HUDEP-2 (cell line): ENCODE measurements at regions not wholly inside any gene's neighbourhood (a gene's known extent, or its start where the extent isn't known, plus 50 kb on each side); places are given as distances from the start of the nearest gene placed in this dataset.

ENCODE experiments used
- DNase-seq, 76 experiments: peaks; one replicate each; lab custom pipeline; 2025; ENCODE audit not compliant: unreplicated experiment in 76 of 76; lab: John Stamatoyannopoulos, UW

DNA sequence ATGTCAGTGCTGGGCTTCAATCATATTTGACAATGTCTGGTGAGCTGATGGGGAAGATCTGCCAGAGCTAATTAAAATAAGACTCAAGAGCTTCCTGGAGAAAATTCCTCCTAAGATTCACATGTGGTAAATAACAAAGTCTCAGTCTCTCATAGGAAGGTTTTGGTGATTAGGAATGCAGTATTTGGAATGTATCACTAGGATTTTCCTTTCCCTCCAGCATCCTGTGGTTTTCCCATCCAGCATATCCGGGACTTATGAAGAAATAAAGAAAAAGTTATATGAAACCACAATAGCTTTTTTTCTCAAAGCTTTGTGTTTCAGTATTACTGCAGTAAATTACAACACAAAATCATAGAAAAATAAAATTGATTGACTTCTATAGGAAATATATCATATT, 1597.1 kb downstream of the ADGRL3 start:
- no peak for DNase-seq

GRCh38 chr4:62791386-62791785, 1591.3 kb downstream of the ADGRL3 start:
- no peak for DNase-seq

DNA sequence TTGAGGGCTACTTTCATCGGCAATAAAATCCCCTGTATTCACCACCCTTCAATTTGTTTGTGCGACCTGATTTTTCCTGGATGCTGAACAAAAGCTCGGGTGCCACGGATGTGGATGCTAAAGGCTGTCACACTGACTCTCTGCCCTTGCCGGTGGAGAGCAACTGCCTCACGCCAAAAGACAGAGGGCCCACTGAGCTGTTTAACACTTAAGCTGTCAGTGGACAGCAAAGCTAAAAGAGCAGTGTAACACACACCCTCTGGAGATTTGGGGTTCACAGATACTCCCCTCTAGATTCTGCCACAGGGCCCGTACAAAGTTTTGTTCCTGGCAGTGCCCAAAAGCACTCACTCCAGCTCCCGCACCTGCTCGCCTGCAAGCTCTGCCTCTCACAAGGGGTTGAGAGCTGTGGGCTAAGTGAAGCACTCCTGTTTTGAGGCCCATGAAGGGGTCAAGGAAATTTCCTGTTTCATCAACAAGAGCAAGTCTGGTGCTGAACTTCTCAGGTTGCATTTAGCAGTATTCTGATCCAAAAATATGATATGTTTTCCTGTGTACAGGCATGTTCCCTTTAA, 1571.9 kb downstream of the ADGRL3 start:
- DNase-seq: no peak

DNA sequence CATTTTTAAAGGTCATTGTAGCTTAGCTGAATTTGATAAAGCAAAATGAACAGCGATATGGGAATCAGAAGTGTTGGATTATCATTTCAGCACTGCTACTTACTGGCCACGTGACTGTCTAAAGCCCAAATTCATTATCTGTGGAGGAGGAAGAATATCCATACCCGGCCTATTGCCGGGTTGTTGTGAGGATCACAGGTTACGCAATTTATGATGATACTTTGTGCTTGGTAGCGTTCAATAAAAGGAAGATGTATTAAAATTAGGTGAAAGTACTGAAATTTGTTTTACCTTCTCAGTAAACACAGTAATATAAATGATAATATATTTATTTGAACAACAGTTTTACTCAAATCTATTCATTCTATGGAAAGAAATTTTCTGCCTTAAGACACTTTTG, 1540.2 kb downstream of the ADGRL3 start:
- no peak for DNase-seq

DNA sequence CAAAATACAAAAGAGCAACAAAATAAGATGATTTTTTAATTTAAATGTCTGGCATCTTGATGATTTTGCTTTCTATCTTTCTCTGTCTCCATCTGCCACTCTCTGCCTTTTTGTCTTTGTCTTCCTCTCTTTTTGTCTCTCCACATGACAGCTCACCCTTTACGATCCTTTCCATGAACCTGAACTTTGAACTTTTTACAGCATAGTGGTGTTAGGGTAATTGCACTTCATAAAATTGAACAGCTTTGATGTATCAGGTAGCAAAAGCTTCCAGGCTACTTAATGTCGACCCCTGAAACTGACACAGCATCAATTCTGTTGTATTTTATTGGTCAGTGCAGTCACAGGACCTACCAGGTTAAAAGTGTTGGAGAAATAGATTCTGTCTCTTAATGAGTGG, 1517.0 kb downstream of the ADGRL3 start:
- DNase-seq: no peak

DNA sequence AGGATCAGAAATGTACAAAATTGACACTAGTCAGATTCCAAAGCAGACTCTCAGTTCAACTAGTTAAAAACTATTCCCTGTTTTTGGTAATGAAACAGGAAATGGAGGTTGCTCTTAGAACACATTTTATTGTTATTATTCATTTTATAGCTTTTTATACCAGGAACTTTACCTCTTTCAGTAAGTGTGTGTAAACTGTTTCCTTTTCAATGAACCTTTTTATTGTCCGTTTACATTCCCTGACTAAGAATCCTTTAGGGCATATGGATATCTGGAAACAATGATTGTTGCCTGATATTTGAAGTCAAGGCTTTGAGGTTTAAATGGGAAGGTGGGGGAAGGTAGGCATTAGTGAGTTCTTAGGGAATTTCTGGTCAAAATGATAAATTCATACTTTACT, 1511.4 kb downstream of the ADGRL3 start:
- DNase-seq: no peak

DNA sequence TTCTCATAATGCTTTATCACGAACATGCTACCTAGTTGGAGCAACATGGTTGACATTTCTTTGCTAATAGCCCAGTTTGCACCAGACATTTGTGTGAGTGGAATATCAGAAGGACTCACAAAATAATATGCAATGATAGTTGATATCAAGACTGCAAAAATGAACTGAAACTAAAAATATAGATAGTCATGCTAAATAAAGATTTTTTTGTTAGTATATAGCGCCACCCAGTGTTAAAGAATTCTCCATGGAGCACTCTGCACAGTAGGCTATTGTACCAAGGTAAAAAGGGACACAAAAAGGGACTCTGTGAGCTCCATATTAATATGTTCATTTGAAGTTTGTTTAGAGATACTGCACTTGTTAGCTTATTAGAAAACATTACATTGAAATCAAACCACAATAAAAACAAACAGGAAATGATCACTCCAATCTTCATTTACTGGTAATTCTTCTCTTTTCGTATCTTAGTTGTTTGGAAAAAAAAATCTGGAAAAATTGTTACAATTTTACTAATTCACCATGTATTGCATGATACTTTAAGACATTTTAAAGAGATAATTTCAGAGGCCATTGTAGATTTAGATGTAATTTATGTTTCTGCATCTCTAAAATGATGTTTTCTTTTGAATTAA, 1509.6 kb downstream of the ADGRL3 start:
- peak in 10 of 76 experiments; percentile 0 to 49 (median 26) for DNase-seq

GRCh38 chr4:62706423-62706822, 1506.3 kb downstream of the ADGRL3 start:
- DNase-seq: peak in 1 of 76 experiments; percentile 0

GRCh38 chr4:62683799-62684566, 1483.9 kb downstream of the ADGRL3 start:
- no peak for DNase-seq

DNA sequence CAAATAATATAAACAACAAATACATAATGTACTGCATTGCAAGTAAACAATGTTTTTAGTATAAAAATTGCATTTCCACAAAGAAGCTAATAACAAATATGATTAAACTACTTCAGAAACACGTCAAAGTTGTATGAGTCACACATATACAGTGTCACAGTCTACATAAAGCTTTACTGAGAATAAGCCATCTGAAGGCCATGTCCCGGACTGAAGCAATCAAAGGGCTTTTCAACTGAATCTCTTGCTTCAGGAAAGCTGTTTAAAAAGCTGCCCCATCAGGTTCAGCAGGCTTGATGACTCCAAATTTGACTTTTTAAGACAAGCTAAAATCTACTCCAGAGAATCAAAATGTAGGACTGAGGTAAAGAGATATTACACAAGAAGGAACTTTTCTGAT, 1476.8 kb downstream of the ADGRL3 start:
- no peak for DNase-seq

- DNase-seq: no peak
Measured at GRCh38 chr4:62670514-62670913, 1470.4 kb downstream of the ADGRL3 start.

DNA sequence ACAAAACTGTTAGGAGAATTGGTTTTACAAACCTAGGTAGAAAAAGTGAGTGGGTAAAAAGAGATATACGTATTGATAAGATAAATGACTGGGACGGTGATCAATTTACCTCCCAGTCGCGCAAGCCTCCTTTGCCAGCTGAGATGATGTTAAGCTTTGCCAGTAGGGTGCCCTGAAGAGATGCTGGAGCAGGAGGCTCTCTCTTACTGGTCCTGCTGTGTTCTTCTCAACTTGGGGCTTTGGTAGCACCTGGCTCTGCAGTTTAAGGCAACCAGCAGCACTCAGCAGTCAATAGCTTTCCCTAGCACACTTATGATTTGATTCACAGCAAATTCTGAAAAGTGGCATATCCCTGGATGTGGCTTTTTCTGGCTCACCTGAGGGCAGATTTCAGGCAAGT, 1461.7 kb downstream of the ADGRL3 start:
- DNase-seq: no peak

DNA sequence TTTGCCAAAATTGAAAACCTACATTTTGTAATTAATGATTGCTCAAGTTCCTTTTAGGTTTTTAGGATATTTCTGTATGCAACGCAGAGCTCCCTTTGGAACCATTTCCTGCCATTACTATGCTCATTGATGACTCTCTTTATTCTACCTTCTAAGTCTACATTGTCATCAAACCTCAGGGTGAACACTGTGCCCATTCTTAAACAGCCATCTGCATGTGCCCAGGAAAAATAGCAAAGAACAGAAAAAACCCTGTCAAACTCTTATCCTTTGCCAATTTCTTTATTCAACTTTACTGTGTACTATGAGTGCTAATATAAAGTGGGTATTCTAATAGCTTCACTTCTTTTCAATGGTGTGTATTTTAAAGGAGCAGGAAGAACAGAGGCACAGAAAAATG, 1455.9 kb downstream of the ADGRL3 start:
- no peak for DNase-seq

DNA sequence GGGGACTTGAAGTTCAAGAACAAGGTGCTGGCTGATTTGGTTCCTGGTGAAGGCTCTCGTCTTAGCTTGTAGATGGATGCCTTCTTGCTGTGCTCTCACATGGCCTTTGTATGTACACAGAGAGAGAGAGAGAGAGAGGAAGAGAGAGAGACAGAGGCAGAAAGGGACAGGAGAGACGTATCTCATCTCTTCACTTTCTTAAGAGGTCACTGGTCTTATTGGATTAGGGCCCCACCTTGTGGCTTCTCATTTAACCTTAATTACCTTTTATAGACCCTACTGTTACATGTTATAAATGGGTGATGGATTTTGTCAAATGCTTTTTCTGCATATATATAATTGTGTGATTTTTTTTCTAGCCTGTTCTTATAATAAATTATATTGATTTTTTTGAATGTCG, 1444.2 kb downstream of the ADGRL3 start:
- peak in 11 of 76 experiments; percentile 1 to 37 (median 9) for DNase-seq

- no peak for DNase-seq
Measured at GRCh38 chr4:62640296-62640695, 1440.2 kb downstream of the ADGRL3 start.

DNA sequence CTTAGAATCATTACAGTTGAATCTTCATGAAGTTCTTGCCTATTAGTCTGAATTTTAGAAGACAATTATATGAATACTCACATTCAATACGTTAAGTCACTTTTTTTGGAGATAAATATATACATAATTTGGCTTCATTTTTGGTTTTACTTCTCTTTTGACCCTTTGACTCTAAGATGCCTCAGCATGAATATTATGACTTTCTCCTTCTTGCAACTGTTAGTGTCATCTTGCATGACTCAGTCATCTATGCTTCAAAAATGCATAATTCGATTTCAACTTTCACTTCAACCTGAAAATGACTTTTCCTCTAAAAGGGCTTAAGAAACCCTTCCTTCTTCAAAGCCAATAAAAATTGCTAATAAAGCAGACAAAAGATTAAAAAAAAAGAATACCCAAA, 1427.5 kb downstream of the ADGRL3 start:
- no peak for DNase-seq

GRCh38 chr4:62627141-62627540, 1427.0 kb downstream of the ADGRL3 start:
- DNase-seq: no peak

GRCh38 chr4:62622089-62622488, 1422.0 kb downstream of the ADGRL3 start:
- DNase-seq: no peak

GRCh38 chr4:62619971-62620370, 1419.8 kb downstream of the ADGRL3 start:
- DNase-seq: no peak

DNA sequence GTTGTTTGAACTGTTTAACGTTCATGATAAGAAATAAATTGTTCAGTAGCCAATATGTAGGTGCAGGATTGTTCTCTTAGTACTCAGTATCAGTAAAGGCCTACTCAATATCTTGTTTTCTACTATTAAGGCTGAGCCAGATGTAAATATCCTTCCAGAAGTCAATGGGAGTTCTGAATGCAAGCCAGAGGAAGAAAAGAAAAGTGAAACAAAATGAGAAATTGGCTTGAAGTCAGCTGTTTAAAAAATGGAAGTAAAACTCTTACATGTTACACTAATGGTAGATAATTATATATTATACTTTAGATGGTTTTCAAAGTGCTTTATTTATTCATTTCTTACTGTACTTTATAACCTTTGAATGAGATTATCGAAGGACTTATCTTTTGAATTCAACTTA, 1417.9 kb downstream of the ADGRL3 start:
- DNase-seq: no peak

DNA sequence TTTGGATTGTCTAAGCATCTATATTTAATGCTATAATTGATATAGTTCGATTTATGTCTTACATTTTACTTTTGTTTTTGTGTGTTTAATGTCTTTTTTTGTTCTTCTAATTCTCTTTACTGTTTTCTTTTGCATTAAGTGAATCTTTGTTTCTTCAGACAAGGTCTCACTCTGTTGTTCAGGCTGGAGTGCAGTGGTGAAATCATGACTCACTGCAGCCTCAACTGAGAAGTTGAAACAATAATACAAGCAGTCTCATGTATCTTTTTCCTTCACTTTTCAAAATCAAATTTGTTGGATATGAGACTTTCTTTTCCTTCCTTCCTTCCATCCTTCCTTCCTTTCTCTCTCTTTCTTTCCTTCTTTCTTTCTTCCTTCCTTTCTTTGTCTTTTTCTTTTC, 1401.6 kb downstream of the ADGRL3 start:
- DNase-seq: no peak

GRCh38 chr4:62595265-62595664, 1395.1 kb downstream of the ADGRL3 start:
- peak in 3 of 76 experiments; percentile 1 to 13 (median 7) for DNase-seq
